HuH-7 (cell line): ENCODE measurements at regions not wholly inside any gene's neighbourhood (a gene's known extent, or its start where the extent isn't known, plus 50 kb on each side); places are given as distances from the start of the nearest gene placed in this dataset.
"Not testable (repeated sequence)": the region's sequence is repeated elsewhere in the genome, so short reads cannot be mapped to it uniquely, and the experiment has no call there.

Source experiments
- DNase-seq: peaks from one replicate; pipeline ENCODE4 v3.0.0; 2011; ENCODE audit warnings: low spot score

DNA sequence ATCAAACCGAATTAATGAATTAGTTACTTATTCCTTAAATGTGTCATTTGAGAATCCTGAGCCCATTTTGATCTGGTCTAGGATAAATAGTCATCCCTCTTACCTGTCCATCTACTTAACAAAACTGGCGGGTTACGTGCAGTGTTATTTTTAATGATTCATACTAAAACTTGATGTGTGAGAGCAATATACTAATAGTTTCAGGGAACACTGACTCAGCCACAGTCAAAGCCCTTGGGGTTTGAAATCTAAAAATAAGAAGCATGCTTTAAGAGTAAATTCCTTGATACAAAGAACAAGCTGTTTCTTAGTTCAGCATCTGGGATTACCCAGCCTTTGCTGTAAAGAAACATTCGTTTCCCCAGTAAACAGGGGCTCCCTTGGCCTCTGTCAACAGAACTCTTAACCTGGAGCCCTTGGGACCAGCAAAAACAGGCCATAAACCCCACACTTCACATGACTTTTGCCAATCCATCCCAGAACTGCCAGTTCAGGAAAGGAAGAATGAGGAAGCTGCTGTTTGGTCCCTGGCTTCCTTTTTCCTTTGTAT, 370.6 kb upstream of the IGFBP3 start:
- no peak for DNase-seq

DNA sequence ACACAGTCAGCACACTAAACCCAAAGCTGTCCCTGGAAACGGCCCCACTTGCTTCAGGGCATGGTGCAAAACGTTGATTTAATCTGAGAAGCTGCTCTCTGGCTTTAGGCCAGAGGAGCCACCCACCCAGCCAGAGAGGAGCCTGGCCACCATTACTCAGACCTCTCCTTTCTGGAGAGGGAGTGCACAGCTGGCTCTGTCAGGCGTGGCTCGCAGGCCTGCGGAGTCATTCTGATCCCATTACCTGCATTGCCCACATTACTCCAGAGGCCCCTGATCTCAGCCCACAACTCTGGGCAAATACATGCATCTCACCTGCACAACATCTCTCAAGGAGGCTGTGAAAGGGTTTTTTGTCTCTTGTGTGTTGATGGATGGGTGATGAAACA, 370.0 kb upstream of the IGFBP3 start:
- no peak for DNase-seq

DNA sequence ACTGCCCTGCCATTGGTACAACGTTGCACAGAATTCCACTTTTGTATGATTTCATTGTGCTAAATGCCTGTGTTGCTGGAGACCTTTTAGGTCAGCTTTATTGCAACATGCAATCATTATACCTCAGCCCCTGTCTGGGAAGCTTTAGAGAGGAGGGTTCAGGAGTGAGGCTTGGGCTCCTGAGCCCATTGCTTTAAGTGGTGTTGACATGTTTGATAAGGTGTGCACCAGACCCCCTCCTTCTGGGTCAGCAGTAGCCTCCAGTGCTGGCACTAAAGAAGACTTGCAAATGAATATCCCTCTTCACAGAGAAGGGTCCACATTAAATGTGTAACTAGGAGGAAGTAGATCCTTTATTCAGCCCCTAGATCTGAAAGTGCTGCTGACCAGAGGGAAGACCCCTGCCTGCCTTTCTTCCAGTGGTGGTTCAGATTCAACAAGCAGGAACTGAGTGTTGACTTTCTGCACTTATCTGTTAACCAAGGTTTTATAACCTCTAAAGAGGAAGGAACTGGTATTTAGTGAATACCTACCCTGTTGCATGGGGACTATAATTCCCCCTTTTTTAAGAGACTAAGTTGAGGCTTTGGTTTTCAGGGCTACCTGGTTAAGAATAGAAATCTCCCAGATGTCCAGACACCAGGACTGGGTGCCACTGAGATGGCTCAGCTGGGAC, 369.4 kb upstream of the IGFBP3 start:
- no peak for DNase-seq

DNA sequence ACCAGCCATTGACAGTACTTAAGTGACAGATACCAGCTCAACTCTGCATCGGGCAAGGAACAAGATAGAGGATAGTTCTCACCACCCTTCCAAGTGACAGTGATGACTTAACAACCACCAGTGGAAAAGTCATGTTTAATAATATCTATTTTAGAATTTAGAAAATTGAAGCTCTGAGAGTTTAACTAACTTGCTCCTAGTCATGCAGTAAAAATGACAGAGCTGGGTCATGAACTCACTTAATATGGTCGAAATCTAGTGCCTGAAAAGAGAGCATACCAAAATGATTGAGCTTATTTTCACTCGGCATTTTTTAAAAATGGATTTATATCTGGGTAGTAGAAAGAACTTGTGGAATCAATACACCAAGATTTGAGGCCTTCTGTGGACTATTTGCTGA, 367.8 kb upstream of the IGFBP3 start:
- no peak for DNase-seq

DNA sequence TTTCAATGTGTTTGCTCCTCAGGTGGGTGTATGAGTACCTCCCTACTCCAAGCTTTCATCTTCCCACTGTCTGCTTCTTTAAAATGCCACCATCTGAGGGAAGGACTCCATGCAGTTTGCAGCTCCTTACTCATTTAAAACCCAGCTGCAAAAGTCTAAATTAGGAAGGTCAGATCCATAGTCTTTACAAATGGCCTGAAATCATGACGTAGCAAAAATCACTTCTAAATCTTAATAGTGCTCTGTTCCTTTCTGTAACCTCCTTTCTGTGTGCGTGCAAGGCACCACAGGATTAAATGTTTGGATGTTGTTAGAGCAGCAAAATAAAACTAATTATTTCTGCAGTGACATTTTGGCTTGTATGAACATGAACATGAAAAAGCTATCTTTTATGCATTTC, 366.9 kb upstream of the IGFBP3 start:
- DNase-seq: no peak

DNA sequence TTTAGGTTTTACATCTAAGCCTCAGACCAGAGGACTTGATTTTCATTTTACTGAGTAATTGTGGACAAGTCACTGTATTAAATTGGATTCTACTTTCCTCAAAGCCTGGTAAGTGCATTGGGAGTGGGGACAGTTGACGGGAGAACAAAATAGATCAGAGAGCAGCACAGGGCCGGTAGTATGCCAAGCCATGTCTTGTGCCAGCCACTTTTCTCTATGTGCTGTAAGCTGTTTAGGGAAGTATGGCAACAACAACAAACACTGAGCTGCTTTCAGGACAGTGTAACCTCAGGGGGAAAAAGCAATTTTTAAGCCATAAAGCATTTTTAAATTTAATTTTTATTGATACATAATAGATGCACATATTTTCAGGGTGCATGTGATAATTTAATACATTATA, 365.9 kb upstream of the IGFBP3 start:
- no peak for DNase-seq

DNA sequence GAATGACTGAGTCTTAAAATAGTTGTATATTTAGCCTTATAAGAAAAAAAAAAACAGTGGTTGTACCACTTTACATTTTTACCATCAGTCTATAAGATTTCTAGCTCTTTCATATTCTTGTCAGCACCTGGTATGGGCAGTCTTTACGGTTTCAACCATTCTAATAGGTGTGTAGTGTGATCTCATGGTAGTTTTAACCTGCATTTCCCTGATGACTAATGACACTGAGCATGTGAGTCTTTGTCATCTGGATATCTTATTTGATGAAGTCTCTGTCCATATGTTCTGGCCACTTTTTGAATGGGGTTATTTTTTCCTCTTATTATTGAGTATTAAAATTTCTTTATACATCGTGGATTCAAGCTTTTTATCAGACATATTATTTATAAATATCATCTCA, 365.3 kb upstream of the IGFBP3 start:
- no peak for DNase-seq

DNA sequence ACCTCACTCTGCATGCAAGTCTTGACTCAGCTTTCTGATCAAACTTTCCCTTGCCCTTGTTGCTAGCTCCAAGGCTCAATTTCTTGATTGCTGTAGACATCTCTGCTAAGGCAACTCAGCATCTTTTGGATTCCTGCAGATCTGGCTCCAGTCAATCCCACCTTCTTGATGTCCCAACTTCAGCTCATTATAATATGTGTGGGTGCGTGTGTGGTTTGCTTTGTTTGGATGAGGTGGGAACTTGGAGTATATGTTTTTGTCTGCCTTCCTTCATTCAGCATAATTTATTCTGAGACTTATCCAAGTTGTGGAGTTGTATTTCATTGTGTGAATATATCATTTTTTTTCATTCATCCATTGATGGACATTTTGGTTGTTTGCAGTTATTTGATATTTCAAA, 364.8 kb upstream of the IGFBP3 start:
- no peak for DNase-seq

DNA sequence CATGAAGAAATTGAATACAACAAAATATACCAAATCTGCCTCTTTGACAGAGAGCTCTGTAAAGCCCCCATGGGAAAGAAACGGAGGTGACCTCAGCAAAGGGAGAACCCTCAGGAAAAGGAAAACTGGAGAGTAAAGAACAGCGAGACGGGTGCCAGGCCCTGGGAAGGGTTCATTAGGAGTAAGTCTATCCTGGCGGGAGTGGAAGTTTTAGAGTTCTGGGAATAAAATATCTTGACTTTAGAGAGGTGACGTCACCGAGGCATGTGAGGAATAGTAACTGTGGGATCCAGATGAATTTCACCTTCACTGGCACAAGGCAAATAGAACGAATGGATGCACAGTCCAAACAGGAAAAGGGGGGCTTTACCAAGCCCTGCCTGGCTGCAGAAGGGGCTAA, 362.8 kb upstream of the IGFBP3 start:
- DNase-seq: no peak

DNA sequence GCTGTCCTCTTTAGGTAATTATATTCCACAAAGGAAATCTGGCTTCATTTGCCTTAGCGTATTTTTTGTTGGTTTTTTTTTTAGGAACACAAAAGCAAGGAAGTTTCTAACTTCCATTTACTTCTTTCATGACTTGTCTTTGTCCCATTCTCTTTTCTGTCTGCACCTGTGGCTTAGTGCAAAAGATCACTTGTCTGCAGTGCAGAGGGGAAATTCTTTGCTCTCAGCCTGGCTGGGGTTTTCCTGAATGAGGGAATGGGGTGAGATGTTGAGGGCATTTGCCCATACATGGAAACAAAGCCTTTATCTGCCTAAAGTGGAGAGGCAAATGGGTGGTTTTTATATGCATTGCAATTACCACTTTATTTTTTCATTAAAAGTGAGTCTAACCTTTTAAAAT, 361.1 kb upstream of the IGFBP3 start:
- DNase-seq: no peak

DNA sequence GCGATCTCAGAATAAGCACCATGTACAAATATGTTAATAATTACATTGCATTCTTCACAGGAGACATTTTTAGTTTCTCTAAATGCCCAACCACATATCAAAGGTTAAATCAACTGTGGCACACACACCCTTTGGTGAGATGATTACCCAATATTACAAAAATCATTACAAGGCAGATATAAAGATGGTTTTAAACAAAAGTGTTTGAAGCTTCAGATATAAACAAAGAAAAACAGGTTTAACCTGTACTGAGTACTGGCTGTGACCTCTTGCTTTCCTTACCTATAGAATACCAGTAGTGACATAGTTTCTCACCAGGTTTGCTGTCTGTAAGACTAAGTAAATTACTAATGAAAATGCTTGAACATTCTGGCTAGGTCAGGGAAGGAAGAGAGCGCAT, 360.0 kb upstream of the IGFBP3 start:
- no peak for DNase-seq

DNA sequence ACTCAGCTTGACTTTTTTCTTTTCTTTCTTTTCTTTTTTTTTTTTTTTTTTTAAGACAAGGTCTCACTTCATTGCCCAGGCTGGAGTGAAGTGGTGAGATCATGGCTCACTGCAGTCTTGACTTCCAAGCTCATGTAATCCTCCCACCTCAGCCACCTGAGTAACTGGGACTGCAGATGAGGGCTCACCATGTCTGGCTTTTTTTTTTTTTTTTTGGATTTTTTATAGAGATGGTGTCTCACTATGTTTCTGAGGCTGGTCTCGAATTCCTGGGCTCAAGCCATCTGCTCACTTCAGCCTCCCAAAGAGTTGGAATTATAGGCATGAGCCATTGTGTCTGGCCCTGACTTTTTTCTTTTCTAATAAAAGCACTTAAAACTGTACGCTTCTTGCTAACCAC, 358.2 kb upstream of the IGFBP3 start:
- DNase-seq: no peak

DNA sequence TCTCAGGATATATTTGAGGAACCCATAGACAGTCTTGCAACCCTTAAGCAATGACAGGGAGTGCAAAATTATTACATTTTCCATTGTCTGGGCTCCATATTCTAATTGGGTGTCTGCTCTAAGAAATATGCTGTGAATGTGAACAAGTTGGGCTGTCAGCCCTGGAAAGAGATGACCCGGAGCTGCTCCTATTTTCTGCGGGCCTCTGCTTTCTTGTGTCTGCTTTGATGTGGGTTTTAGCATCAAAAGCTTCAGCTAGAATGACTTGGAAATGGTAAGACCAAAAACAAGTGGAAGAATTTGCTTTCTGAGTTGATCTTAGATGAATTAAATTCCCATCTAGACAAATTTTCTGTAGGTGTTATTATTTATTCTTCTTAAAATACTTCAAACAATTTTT, 343.6 kb upstream of the IGFBP3 start:
- DNase-seq: no peak

DNA sequence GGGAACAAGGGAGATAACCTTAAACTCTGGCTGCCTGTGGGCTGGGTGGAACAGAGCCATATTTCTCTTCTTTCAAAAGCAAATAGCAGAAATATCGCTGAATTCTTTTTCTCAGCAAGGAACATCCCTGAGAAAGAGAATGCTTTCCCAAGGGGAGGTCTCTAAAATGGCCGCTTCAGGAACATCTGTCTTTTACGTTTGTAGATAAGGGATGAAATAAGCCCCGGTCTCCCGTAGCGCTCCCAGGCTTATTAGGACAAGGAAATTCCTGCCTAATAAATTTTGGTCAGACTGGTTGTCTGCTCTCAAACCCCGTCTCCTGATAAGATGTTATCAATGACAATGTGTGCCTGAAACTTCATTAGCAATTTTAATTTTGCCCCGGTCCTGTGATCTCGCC, 340.6 kb upstream of the IGFBP3 start:
- DNase-seq: not testable (repeated sequence)

DNA sequence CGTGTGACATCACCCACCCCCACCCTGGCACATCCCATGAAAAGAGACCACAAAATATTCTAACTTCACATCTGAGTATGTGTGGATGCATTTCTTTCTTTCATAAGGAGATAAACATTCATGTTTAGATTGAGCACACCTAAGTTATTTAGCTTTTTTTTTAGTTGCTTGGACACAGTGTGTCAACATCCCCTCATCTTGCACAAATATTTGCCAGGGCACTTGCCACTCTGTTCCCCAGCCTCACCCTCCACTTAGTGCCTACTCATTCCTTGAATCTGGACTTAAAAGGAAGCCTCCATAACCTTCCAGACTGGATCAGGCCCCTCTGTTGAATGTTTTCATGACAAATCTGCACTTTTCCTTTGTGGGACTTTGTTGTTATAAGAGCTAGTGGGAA, 338.9 kb upstream of the IGFBP3 start:
- DNase-seq: no peak

DNA sequence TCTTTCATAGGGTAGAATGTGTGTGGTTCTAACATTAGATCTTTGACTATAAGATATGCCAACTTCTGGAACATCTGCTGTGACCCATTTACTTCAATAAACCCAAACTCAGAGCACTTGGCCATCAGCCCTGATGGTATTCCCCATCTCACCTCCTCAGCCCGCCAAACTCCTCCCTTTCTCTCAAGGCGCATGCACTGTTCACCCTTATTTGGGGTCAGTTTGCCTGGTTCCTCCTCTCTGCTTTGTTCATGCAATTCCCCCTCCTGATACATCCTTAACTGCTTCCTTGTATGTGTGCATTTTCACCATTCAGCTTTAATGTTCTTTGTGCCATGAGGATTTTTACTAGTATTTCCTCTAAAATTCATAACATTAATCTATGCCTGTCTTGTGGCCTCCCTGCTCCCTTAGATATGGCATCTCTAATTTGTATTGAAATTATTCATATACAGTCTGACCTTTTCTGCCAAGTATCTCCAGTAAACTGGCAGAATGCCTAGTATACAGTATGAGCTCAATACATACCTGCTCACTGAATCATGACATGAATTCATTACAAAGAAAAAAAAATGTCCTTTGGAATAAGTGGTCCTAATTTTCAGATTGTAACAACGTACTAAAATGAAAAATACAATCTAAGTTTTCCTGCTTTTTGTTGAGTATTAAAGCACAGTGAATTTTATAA, 336.8 kb upstream of the IGFBP3 start:
- no peak for DNase-seq

DNA sequence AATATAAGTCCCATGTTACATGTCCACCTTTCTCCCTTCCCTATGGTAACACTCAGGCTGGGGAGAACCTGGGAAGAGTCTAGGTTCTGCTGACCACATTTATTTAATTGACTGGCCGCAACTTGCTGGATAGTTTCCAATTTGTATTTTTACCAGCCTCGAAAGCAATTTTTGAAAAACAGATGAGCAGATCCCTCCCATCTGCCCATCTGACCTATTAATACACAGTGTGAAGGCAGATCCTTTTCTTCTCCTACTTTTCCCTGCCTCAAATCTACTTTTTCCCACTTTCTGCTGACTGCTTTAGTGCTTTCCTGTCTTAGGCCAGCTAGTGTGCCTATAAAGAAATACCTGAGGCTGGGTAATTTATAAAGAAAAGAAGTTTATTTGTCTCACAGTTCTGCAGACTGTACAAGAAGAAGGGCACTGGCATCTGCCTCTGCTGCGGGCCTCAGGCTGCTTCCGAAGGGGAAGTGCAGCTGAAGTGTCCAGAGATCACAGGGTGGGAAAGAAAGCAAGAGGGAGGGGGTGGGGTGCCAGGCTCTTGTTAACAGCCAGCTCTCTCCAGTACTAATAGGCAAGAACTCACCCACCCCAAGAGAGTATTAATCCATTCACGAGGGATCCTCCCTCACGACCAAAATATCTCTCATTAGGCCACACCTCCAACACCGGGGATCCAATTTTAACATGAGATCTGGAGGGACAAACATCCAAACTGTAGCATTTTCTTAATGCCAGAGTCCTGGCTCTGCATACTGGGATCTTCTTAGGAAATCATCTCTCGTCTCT, 336.0 kb upstream of the IGFBP3 start:
- DNase-seq: no peak

DNA sequence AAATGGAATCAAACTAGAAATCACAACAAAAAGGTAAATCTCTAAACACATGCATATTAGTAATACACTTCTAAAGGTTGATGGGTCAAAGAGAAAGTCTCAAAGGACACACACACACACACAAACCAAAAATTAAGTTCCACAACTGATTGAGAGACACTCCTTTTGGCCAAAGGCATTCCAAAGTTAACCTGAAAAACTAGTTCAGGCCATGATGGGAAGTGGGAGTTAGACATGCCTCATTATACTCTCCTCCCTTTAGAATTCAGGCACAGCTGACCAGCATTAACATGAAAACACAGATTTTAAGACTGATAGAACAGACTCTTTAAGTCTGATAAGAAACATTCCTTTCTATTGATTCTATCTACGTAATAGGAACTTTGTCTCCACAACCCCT, 332.4 kb upstream of the IGFBP3 start:
- DNase-seq: no peak

DNA sequence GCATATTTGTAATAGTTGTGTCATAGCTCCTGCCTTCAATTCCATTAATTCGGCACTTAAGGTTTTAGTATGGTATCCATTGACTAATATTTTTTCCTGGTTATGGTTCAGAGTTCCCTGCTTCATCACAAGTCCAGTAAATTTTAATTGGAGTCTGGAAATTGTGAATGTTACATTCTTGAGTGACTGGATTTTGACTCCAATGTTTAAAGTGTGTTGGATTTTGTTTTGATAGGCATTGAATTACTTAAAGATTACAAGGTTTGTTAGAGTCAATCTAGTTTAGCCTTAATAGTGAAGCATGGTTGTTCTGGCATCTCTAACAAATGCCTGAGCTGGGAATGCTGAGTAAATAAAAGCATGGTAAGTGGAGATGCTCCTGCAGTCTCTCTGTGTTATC, 326.6 kb upstream of the IGFBP3 start:
- DNase-seq: no peak

DNA sequence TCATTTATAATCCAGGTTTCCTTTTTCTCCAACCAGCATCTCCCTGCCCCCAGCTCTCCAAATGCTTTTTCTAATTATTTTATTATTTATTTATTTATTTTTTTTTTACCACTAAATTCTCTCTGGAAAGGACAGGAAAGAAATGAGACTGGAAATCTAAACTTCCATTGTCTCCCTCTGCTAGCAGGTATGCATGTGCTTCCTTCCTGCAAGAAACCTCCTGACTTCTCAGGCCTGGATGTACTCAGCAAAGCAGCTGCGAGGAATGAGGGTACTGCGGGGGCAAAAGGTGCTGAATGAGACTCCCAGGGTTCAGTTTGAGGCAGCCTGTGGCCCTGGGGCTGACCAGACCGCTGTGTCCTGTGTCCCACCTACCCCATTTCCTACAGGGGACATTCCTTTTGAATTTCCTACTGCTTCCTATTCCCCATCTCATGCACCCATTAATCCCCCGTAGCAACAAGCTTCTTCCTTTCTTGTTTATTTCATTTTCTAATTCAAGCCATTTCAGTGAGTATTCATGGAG, 324.6 kb upstream of the IGFBP3 start:
- DNase-seq: no peak

DNA sequence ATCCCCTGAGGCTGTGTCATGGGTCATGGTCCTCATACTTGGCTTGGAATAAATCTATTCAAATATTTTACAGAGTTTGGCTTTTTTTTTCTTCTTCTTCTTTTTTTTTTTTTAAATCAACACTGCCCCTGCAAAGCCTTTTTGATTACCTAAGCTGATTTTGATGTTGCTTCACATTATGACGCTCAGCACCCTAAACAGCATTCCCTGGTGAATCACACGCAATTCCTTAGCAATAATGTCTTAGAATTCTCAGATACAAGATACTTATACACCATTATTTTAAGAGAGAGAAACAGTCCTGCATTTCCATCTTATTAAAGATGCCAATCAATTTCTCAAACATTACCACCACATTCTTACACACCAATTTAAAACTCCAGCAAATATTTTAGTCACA, 323.7 kb upstream of the IGFBP3 start:
- DNase-seq: no peak

DNA sequence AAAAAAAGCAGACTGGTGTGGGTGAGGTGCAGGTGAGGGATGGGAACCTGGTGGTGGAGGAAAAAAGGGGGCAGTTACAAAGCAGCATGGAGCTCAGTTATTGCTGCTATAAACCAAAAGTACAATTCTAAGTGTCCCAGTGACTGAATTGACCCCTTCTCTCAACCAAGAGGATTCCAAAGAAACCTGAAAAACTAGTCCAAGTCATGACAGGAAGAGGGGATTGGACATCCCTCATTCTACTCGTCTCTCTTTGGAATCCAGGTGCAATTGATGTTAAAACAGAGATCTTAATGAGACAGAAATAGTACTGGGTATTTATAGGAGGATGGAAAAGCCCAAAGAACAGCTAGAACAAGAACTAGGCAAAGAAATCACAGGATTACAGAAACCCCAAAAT, 322.3 kb upstream of the IGFBP3 start:
- DNase-seq: no peak

DNA sequence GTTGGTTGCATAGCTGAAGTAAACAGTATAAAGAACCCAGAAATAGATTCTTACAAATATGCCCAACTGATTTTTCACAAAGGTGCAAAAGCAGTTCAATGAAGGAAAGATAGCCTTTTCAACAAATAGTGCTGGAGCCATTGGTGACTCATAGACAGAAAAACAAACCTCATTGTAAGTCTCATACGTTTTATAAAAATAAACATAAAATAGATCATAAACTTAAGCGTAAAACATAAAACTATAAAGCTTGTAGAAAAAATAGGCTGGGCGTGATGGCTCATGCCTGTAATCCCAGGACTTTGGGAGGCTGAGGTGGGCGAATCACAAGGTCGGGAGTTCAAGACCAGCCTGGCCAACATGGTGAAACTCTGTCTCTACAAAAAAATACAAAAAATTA, 318.8 kb upstream of the IGFBP3 start:
- no peak for DNase-seq
